Chondrocyte (in vitro differentiated cells): ENCODE measurements at regions not wholly inside any gene's neighbourhood (a gene's known extent, or its start where the extent isn't known, plus 50 kb on each side); places are given as distances from the start of the nearest gene placed in this dataset.

ENCODE experiments used
- DNase-seq: peaks from one replicate; pipeline ENCODE4 v3.0.0; 2021; ENCODE audit warnings: mixed read lengths, low spot score
- H3K27ac Mint-ChIP-seq: one replicate; pipeline ENCODE4 v1.8.0; 2021; ENCODE audit warnings: mild to moderate bottlenecking, moderate library complexity, mixed read lengths; ENCODE audit not compliant: unreplicated experiment
- H3K27me3 Mint-ChIP-seq: 2 replicates; pipeline ENCODE4 v1.8.0; 2021; ENCODE audit warnings: low read depth, mixed read lengths
- H3K36me3 Mint-ChIP-seq: 2 replicates; pipeline ENCODE4 v1.8.0; 2021; ENCODE audit warnings: low read depth, mixed read lengths
- H3K4me1 Mint-ChIP-seq: 2 replicates; pipeline ENCODE4 v1.8.0; 2021; ENCODE audit warnings: low read depth, mild to moderate bottlenecking, mixed read lengths
- H3K4me3 Mint-ChIP-seq: one replicate; pipeline ENCODE4 v1.8.0; 2021; ENCODE audit warnings: mild to moderate bottlenecking, moderate library complexity, mixed read lengths; ENCODE audit not compliant: unreplicated experiment
- H3K9me3 Mint-ChIP-seq: 2 replicates; pipeline ENCODE4 v1.8.0; 2021; ENCODE audit warnings: low read depth, mixed read lengths
- CTCF ChIP-seq: fragments of 200-600 bp; sonication (generic); IDR thresholded peaks from 2 replicates; pipeline ENCODE4 v1.5.0; 2021; ENCODE audit warnings: antibody characterized with exemption, mild to moderate bottlenecking, moderate library complexity

DNA sequence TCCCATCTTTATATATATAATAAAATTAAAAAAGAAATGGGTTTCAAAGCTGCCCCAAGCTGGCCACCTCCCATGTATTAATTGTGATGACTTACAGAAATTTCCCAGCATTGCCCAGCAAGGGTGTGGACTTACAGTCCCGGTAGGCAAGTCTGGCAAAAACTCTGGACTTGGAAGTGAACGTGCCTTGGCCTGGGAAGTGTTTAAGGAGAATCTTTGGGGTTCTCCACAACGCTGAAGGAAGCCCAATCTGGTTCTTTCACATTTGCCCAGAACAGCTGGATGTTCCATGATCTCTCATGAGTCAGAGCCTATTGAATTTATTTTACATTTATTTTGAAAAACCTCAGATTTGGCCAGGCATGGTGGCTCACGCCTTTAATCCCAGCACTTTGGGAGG, 98.4 kb upstream of the SLC45A1 start:
- TF ChIP-seq CTCF = no peak
- DNase-seq = no peak
- no peak overlapping the region for H3K4me3 Mint-ChIP-seq
- H3K36me3 Mint-ChIP-seq = no peaks in the 10 kb centered on the region
- H3K9me3 Mint-ChIP-seq = no peaks in the 10 kb centered on the region
- no peaks in the 10 kb centered on the region for H3K27me3 Mint-ChIP-seq
- no peak overlapping the region for H3K27ac Mint-ChIP-seq
- H3K4me1 Mint-ChIP-seq = peaks cover 28% of the 10 kb centered on the region

DNA sequence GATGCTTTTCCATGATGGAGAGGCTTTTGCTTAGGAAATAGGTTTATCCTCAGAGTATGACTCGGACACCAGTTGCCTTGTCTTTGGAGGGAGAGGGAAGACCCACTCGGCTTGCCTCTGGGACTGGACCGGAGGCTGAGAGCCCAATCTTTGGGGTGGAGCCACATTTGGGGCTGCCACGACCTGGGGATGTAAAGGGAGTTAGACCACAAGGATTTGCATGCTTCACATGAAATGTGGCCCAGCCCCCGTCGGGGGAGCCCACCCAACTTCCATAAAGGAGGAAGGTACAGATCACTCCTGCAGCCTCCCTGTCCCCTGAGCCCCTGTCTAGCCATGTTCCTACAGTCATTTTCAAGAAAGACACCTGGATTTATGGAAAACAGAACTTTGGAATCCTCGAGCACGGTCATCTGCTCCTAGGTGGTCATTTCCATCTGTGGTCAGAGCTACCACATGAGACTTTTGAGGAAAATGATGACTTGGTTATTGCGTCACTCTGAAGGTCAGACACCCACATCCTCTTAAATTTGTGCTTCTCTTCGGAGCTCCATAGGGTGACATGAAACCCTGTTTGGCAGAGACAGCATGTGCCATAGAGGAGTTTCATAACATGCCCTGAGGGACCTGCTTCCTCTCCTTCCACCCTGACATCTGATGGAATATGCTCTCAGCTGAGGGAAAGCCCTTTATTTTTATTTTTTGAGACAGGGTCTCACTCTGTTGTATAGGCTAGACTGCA, 99.4 kb upstream of the SLC45A1 start:
- no peaks in the 10 kb centered on the region for H3K36me3 Mint-ChIP-seq
- H3K27me3 Mint-ChIP-seq = no peaks in the 10 kb centered on the region
- peaks cover 38% of the 10 kb centered on the region for H3K4me1 Mint-ChIP-seq
- H3K27ac Mint-ChIP-seq = no peak overlapping the region
- no peak for TF ChIP-seq CTCF
- no peak for DNase-seq
- H3K4me3 Mint-ChIP-seq = no peak overlapping the region
- no peaks in the 10 kb centered on the region for H3K9me3 Mint-ChIP-seq

- Mint-ChIP-seq H3K4me3 (no peak overlapping the region), H3K9me3 (no peaks in the 10 kb centered on the region), H3K36me3 (no peaks in the 10 kb centered on the region), H3K27ac (no peak overlapping the region), H3K27me3 (no peaks in the 10 kb centered on the region), H3K4me1 (peaks cover 45% of the 10 kb centered on the region)
- DNase-seq = no peak
- TF ChIP-seq CTCF = no peak
These were observed 100.1 kb upstream of the SLC45A1 start for GRCh38 chr1:8217809-8218208.

DNA sequence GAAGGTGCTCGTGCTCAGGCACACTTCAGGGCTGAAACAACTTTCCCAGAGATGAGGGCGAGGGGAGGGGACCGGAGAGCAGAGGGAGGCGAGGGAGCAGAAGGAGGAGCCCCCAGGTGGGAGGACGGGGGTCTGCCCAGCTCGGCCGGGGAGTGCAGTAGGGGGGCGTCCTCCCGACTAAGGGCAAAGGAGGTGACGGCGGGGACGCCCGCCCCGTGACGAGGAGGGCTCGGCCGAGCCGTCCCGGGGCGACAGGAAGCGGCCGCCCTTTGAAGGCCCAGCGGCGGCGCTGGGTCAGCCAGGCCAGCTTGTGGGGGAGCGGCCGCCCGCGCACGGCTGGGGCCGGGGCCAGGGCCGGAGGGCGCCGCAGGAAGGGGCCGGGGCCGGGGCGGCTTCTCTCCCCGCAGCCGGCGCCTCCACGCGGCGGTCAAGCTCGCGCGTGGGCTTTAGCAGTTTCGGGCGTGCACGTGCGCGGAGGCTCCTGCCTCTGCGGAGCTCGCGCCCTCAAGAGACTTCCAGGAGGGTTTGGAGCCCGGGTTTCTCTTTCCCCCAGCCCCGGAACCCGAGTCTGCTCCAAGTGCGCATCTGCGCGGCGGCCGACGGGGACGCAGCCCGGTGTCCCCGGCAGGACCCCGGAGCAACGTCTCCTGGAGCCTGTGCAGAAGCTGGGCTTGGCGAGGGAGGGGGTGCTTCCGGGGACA, 100.8 kb upstream of the SLC45A1 start:
- Mint-ChIP-seq H3K9me3 (no peaks in the 10 kb centered on the region), H3K27ac (peak overlapping the region; percentile 85), H3K4me1 (peaks cover 51% of the 10 kb centered on the region), H3K36me3 (no peaks in the 10 kb centered on the region), H3K4me3 (peak overlapping the region; percentile 16), H3K27me3 (no peaks in the 10 kb centered on the region)
- TF ChIP-seq CTCF = peak; percentile 37
- no peak for DNase-seq

DNA sequence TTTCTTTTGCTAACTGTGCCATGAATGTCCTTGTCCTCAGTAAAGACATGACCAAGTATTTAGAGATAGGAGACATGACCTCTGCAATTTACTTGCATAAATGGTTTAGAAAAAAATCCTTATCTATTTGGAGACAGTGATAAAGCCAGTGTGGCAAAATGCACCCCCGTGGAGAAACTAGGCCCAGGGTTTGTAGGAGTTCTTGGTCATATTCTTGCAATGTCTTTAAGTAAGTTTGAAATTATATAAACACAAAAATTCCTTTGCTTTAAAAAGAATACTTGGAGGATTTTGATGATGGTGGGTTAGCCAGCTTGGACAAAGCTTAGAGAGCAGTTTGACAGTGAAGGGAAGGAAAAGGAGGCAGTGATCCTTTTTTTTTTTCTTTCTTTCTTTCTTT, 101.9 kb upstream of the SLC45A1 start:
- H3K27ac Mint-ChIP-seq = peak overlapping the region; percentile 85
- no peaks in the 10 kb centered on the region for H3K27me3 Mint-ChIP-seq
- TF ChIP-seq CTCF = no peak
- no peak for DNase-seq
- no peak overlapping the region for H3K4me3 Mint-ChIP-seq
- peaks cover 63% of the 10 kb centered on the region for H3K4me1 Mint-ChIP-seq
- no peaks in the 10 kb centered on the region for H3K9me3 Mint-ChIP-seq
- no peaks in the 10 kb centered on the region for H3K36me3 Mint-ChIP-seq
